Lower leg skin (tissue), 4 donors: ENCODE measurements at regions not wholly inside any gene's neighbourhood (a gene's known extent, or its start where the extent isn't known, plus 50 kb on each side); places are given as distances from the start of the nearest gene placed in this dataset.
"Not testable (repeated sequence)": the region's sequence is repeated elsewhere in the genome, so short reads cannot be mapped to it uniquely, and the experiment has no call there.

ENCODE experiments used
- DNase-seq, 2 donors: peaks; one replicate each; pipeline ENCODE4 v3.0.0-alpha.2; 2019; ENCODE audit warnings: low spot score in 2 of 2
- H3K4me3 ChIP-seq: fragments of 200-600 bp; sonication (generic); 2 replicates; pipeline ENCODE4 v1.5.1; 2017; ENCODE audit warnings: mild to moderate bottlenecking, low read depth; ENCODE audit not compliant: poor library complexity, severe bottlenecking
- POLR2A ChIP-seq, 2 donors: fragments of 450-650 bp; IDR thresholded peaks; one replicate each; pipeline ENCODE4 v1.6.1; 2016 to 2017; ENCODE audit warnings: antibody characterized with exemption in 2 of 2, mild to moderate bottlenecking in 1 of 2, moderate library complexity in 1 of 2
- whole genome bisulfite sequencing, 2 donors: methylation state at CpG; one replicate each; pipeline ENCODE4 v1.1.5; 2018; 5-methylcytosine and 5-hydroxymethylcytosine counted together
- intact Hi-C: fragments of 100-400 bp; cut with DNase I; formaldehyde crosslinking; loops from one replicate; pipeline ENCODE4 v1.15.0; 2023; ENCODE audit warnings: low total_unique reads
- TF ChIP-seq, protein P1 (sequence below), 3 donors: fragments of 450-650 bp; IDR thresholded peaks; one replicate each; pipeline ENCODE4 v1.5.1; 2016; ENCODE audit warnings: antibody characterized with exemption in 3 of 3, mild to moderate bottlenecking in 3 of 3, moderate library complexity in 2 of 3

DNA sequence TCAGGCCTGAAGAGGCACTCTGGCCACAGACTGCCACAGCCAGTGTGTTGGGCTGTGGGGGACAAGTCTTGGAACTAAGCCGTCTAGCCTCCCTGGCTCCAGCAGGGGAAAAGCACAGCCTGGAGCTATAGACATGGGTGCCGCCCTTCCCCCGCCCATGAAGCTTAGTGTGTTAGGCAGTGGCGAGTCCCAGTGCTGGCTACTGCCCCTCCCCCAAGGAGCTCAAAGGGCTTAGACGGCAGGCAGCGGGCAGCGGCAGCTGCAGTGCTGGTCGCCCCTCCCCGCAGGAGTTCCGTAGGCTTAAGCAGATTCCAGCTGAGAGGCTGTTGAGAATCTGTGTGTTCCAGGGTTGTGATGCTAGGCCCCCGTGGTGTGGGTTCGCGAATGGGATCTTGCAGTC is 135.8 kb upstream of the RORA start:
- 33 to 50% methylated on average over 8 to 13 of the region's 13 CpGs for WGBS, 2 donors
- no peak for TF ChIP-seq POLR2A (IDR thresholded peaks at IDR 0.05)
- TF ChIP-seq, protein P1, sequence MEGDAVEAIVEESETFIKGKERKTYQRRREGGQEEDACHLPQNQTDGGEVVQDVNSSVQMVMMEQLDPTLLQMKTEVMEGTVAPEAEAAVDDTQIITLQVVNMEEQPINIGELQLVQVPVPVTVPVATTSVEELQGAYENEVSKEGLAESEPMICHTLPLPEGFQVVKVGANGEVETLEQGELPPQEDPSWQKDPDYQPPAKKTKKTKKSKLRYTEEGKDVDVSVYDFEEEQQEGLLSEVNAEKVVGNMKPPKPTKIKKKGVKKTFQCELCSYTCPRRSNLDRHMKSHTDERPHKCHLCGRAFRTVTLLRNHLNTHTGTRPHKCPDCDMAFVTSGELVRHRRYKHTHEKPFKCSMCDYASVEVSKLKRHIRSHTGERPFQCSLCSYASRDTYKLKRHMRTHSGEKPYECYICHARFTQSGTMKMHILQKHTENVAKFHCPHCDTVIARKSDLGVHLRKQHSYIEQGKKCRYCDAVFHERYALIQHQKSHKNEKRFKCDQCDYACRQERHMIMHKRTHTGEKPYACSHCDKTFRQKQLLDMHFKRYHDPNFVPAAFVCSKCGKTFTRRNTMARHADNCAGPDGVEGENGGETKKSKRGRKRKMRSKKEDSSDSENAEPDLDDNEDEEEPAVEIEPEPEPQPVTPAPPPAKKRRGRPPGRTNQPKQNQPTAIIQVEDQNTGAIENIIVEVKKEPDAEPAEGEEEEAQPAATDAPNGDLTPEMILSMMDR (IDR thresholded peaks at IDR 0.05), result no peak
- no peak overlapping the region for H3K4me3 ChIP-seq
- intact Hi-C loops, result no loop called here
- DNase-seq, result no peak

- intact Hi-C loops, result not testable (repeated sequence)
Measured at GRCh38 chr15:61362912-61363311, 133.8 kb upstream of the RORA start.

DNA sequence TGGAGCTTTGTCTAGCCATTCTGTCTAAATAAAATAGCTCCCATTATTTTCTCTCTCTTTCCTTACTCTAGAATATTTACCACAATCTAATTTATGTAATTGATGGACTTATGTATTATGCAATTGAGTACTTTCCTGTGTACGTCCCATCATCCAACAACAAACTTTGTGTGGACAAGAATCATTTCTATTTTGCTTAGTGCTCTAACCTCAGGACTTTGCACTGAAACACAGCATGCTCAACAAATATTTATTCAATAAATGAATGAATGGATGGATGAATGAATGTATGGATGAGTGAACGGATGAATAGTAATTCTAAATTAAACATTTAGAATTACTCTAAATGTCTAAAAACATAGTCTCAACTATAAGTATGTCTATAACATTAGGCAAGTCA is 115.2 kb upstream of the RORA start:
- intact Hi-C loops, result no loop called here
- H3K4me3 ChIP-seq, result no peak overlapping the region
- TF ChIP-seq, protein P1 (IDR thresholded peaks at IDR 0.05), result no peak
- no peak for TF ChIP-seq POLR2A (IDR thresholded peaks at IDR 0.05)
- WGBS, 2 donors, result 81 to 89% methylated on average over 2 of the region's 2 CpGs
- no peak for DNase-seq

More at GRCh38 chr15:61362912-61363311, 133.8 kb upstream of the RORA start:
- not testable (repeated sequence) for H3K4me3 ChIP-seq, DNase-seq

GRCh38 chr15:61342390-61342789 is 113.3 kb upstream of the RORA start:
- TF ChIP-seq, protein P1 (IDR thresholded peaks at IDR 0.05), result no peak
- no peak for TF ChIP-seq POLR2A (IDR thresholded peaks at IDR 0.05)
- intact Hi-C loops, result no loop called here
- no peak overlapping the region for H3K4me3 ChIP-seq
- no peak for DNase-seq
- 89% methylated on average over 2 of the region's 2 CpGs for WGBS, 2 donors

DNA sequence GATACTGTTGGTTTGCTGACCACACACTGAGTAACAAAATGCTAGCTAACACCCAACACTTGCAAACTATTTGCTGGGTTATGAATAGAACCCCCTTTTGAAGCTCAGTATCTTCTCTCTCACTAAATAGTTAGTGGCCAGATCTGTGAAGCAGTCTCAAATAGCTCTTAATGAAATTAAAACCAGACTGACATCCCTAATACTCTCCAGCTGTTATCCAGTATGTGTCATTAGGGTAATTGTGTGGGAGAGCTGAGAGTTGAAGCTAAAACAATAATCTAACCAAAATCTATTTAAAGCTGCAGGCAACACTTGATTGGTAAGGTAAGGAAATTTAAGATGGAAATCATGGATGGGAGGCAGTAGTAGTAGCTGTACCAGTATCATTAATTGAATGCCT is 110.4 kb upstream of the RORA start:
- TF ChIP-seq POLR2A (IDR thresholded peaks at IDR 0.05), result no peak
- TF ChIP-seq, protein P1 (IDR thresholded peaks at IDR 0.05), result no peak
- DNase-seq, result no peak
- no peak overlapping the region for H3K4me3 ChIP-seq
- intact Hi-C loops, result no loop called here

- DNase-seq, result no peak
- TF ChIP-seq POLR2A (IDR thresholded peaks at IDR 0.05), result no peak
- TF ChIP-seq, protein P1 (IDR thresholded peaks at IDR 0.05), result no peak
- no peak overlapping the region for H3K4me3 ChIP-seq
- intact Hi-C loops, result no loop called here
- 49 to 58% methylated on average over 8 of the region's 8 CpGs for WGBS, 2 donors
Measured at GRCh38 chr15:61337541-61337940, 108.4 kb upstream of the RORA start.
